MM.1S (cell line): ENCODE measurements at regions not wholly inside any gene's neighbourhood (a gene's known extent, or its start where the extent isn't known, plus 50 kb on each side); places are given as distances from the start of the nearest gene placed in this dataset.

Source experiments
- DNase-seq: peaks from one replicate; pipeline ENCODE4 v3.0.0-alpha.2; 2015
- H2AFZ ChIP-seq: fragments of 300-600 bp; sonication (generic); 2 replicates; pipeline ENCODE4 v1.6.0; 2016; ENCODE audit warnings: antibody characterized with exemption, low read length
- H3F3A ChIP-seq: fragments of 300-600 bp; sonication (generic); 2 replicates; pipeline ENCODE4 v1.6.1; 2016; ENCODE audit warnings: mild to moderate bottlenecking, antibody characterized with exemption, low read length, moderate library complexity, mixed read lengths; ENCODE audit not compliant: insufficient read depth
- H3K27ac ChIP-seq: fragments of 300-600 bp; sonication (generic); 2 replicates; pipeline ENCODE4 v1.5.1; 2016; ENCODE audit warnings: mild to moderate bottlenecking, low read length
- H3K27me3 ChIP-seq: fragments of 300-600 bp; sonication (generic); replicated peaks from 2 replicates; pipeline ENCODE4 v1.6.0; 2016; ENCODE audit warnings: low read length; ENCODE audit not compliant: insufficient read depth
- H3K36me3 ChIP-seq: fragments of 300-600 bp; sonication (generic); replicated peaks from 2 replicates; pipeline ENCODE4 v1.6.1; 2016; ENCODE audit warnings: mild to moderate bottlenecking, low read length, mixed read lengths; ENCODE audit not compliant: insufficient read depth
- H3K4me1 ChIP-seq: fragments of 300-600 bp; sonication (generic); 2 replicates; pipeline ENCODE4 v1.6.1; 2016; ENCODE audit warnings: low read length, mixed read lengths
- H3K4me2 ChIP-seq: fragments of 300-600 bp; sonication (generic); 2 replicates; pipeline ENCODE4 v1.6.0; 2016; ENCODE audit warnings: low read depth, low read length
- H3K4me3 ChIP-seq: fragments of 300-600 bp; sonication (generic); 2 replicates; pipeline ENCODE4 v1.5.1; 2016; ENCODE audit warnings: low read length, mixed read lengths
- H3K79me2 ChIP-seq: fragments of 300-600 bp; sonication (generic); 2 replicates; pipeline ENCODE4 v1.6.1; 2016; ENCODE audit warnings: mixed run types, low read length, mixed read lengths
- H3K9ac ChIP-seq: fragments of 300-600 bp; sonication (generic); 2 replicates; pipeline ENCODE4 v1.6.1; 2016; ENCODE audit warnings: low read length, mixed read lengths
- H3K9me2 ChIP-seq: fragments of 300-600 bp; sonication (generic); replicated peaks from 2 replicates; pipeline ENCODE4 v1.6.1; 2016; ENCODE audit warnings: mild to moderate bottlenecking, low read length, mixed read lengths; ENCODE audit not compliant: insufficient read depth
- H3K9me3 ChIP-seq: fragments of 300-600 bp; sonication (generic); replicated peaks from 2 replicates; pipeline ENCODE4 v1.6.1; 2016; ENCODE audit warnings: mild to moderate bottlenecking, low read length, mixed read lengths; ENCODE audit not compliant: insufficient read depth
- H4K20me1 ChIP-seq: fragments of 300-600 bp; sonication (generic); 2 replicates; pipeline ENCODE4 v1.6.1; 2016; ENCODE audit warnings: mild to moderate bottlenecking, low read length, moderate library complexity, mixed read lengths; ENCODE audit not compliant: insufficient read depth
- EZH2 ChIP-seq: fragments of 300-600 bp; sonication (generic); optimal IDR thresholded peaks from 2 replicates; pipeline ENCODE3; 2017; ENCODE audit warnings: low read depth, mild to moderate bottlenecking, antibody characterized with exemption, low read length, mixed read lengths
- EZH2phosphoT487 ChIP-seq: fragments of 300-600 bp; sonication (generic); IDR thresholded peaks from 2 replicates; pipeline ENCODE4 v1.6.1; 2018; ENCODE audit warnings: antibody characterized with exemption, low read length
- TF ChIP-seq, protein P1 (sequence below): fragments of 300-600 bp; sonication (generic); IDR thresholded peaks from 2 replicates; pipeline ENCODE4 v1.5.1; 2016; ENCODE audit warnings: antibody characterized with exemption, low read length, mixed read lengths

DNA sequence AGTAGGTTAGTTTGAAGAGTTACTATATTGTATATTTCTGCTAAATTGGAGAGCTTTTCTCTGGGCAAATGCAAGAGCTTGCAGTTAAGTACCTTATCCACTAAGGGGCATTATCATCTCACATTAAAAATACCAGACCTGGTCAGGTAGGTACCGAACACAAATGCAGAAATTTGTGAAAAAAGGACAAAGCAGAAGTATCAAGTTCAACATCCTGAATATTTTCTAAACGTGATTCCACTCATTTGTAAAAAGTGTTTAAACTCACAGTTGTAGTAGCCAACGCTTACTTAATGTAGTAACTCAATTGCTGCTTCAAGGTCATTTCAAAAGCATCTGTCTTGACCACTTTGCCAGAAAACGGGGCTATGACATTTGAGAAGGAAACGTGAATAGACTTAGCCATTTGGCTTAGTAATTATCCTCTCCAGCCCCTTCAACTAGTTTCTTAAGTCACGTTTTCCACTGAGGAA lies 52.1 kb downstream of the CYRIA start:
- H3F3A ChIP-seq: no peaks in the 10 kb centered on the region
- H3K4me3 ChIP-seq: no peak overlapping the region
- H2AFZ ChIP-seq: no peak overlapping the region
- no peaks in the 10 kb centered on the region for H3K9me2 ChIP-seq
- no peak overlapping the region for H3K4me2 ChIP-seq
- DNase-seq: peak; percentile 46
- TF ChIP-seq EZH2 (no peak), EZH2phosphoT487 (no peak)
- TF ChIP-seq, protein P1, sequence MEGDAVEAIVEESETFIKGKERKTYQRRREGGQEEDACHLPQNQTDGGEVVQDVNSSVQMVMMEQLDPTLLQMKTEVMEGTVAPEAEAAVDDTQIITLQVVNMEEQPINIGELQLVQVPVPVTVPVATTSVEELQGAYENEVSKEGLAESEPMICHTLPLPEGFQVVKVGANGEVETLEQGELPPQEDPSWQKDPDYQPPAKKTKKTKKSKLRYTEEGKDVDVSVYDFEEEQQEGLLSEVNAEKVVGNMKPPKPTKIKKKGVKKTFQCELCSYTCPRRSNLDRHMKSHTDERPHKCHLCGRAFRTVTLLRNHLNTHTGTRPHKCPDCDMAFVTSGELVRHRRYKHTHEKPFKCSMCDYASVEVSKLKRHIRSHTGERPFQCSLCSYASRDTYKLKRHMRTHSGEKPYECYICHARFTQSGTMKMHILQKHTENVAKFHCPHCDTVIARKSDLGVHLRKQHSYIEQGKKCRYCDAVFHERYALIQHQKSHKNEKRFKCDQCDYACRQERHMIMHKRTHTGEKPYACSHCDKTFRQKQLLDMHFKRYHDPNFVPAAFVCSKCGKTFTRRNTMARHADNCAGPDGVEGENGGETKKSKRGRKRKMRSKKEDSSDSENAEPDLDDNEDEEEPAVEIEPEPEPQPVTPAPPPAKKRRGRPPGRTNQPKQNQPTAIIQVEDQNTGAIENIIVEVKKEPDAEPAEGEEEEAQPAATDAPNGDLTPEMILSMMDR: peak; percentile 62
- H3K27me3 ChIP-seq: no peaks in the 10 kb centered on the region
- no peaks in the 10 kb centered on the region for H4K20me1 ChIP-seq
- no peaks in the 10 kb centered on the region for H3K79me2 ChIP-seq
- no peak overlapping the region for H3K27ac ChIP-seq
- no peaks in the 10 kb centered on the region for H3K9me3 ChIP-seq
- H3K9ac ChIP-seq: no peak overlapping the region
- no peaks in the 10 kb centered on the region for H3K36me3 ChIP-seq
- no peaks in the 10 kb centered on the region for H3K4me1 ChIP-seq

DNA sequence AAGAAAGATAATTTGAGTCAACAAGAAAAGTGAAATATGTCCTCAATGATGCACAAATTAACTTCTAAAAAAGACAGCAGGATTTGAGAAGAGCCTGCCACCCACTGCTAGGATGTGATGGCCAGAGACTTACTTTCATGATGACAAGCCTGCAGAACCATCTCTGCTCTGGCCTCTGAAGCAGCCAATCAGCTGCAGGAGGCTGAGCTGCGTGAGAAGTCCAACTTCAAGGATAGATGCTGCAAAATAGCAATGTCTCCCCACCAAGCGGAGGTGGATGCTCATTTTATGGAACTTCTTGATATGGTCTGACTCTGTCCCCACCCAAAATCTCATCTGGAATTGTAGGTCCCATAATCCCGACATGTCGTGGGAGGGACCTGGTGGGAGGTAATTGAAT lies 53.1 kb downstream of the CYRIA start:
- H2AFZ ChIP-seq: no peak overlapping the region
- no peak for DNase-seq
- H4K20me1 ChIP-seq: no peaks in the 10 kb centered on the region
- H3K79me2 ChIP-seq: no peaks in the 10 kb centered on the region
- no peak overlapping the region for H3K4me2 ChIP-seq
- no peaks in the 10 kb centered on the region for H3K9me2 ChIP-seq
- no peak overlapping the region for H3K9ac ChIP-seq
- TF ChIP-seq, protein P1: no peak
- TF ChIP-seq EZH2: no peak
- no peak for TF ChIP-seq EZH2phosphoT487
- no peaks in the 10 kb centered on the region for H3K4me1 ChIP-seq
- H3F3A ChIP-seq: no peaks in the 10 kb centered on the region
- no peaks in the 10 kb centered on the region for H3K9me3 ChIP-seq
- H3K27me3 ChIP-seq: no peaks in the 10 kb centered on the region
- no peaks in the 10 kb centered on the region for H3K36me3 ChIP-seq
- H3K27ac ChIP-seq: no peak overlapping the region
- no peak overlapping the region for H3K4me3 ChIP-seq

DNA sequence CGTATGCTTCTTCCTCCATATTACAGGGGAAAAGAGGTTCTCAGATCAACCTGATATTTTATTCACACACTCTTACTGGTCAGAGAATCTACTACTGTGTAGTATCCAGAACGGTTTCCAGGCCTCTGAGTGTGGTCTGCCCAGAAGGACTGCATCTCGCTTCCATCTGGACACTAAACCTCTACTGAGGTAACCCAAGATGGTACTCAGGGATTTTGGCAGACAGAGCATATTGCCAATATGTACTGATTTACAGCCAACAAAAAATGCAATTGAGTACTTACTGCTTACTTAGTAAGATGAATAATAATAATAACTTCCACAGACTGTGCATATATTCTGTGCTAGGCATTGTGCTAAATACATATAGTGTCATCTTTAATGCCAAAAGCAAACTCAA lies 55.8 kb downstream of the CYRIA start:
- H3K79me2 ChIP-seq: no peaks in the 10 kb centered on the region
- no peaks in the 10 kb centered on the region for H3K27me3 ChIP-seq
- no peak overlapping the region for H3K4me3 ChIP-seq
- H3F3A ChIP-seq: no peaks in the 10 kb centered on the region
- no peak overlapping the region for H3K9ac ChIP-seq
- no peak overlapping the region for H3K4me2 ChIP-seq
- no peaks in the 10 kb centered on the region for H3K9me3 ChIP-seq
- H3K9me2 ChIP-seq: no peaks in the 10 kb centered on the region
- DNase-seq: no peak
- no peak overlapping the region for H3K27ac ChIP-seq
- no peaks in the 10 kb centered on the region for H4K20me1 ChIP-seq
- no peak overlapping the region for H2AFZ ChIP-seq
- no peaks in the 10 kb centered on the region for H3K36me3 ChIP-seq
- H3K4me1 ChIP-seq: no peaks in the 10 kb centered on the region
- TF ChIP-seq EZH2: no peak
- TF ChIP-seq, protein P1: no peak
- no peak for TF ChIP-seq EZH2phosphoT487
